Kidney capillary endothelial cell (primary cell): ENCODE measurements at regions not wholly inside any gene's neighbourhood (a gene's known extent, or its start where the extent isn't known, plus 50 kb on each side); places are given as distances from the start of the nearest gene placed in this dataset.

ENCODE experiments used
- DNase-seq: peaks from one replicate; pipeline ENCODE4 v3.0.0-alpha.2; 2018; ENCODE audit warnings: low spot score

GRCh38 chr6:148214667-148215066, 128.0 kb upstream of the SASH1 start:
- no peak for DNase-seq

GRCh38 chr6:148217051-148217450, 125.6 kb upstream of the SASH1 start:
- no peak for DNase-seq

DNA sequence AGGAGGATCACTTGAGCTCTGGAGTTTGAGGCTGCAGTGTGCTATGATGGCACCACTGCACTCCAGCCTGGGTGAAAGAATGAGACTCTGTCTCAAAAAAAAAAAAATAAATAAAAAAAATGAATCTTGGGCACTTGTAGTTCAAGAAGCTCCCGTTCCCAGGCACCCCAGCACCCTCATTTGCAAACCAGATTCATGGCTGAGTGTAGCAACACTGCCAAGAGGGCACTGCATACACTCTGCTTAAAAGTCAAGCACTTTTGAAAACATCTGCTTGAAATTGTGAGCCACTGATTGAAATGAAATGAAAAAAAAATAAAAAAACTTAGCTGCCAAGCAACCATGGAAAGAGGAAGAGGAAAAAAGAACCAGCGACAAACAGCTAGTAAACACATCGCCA, 124.7 kb upstream of the SASH1 start:
- DNase-seq = no peak

GRCh38 chr6:148218542-148219258, 123.9 kb upstream of the SASH1 start:
- DNase-seq = no peak

DNA sequence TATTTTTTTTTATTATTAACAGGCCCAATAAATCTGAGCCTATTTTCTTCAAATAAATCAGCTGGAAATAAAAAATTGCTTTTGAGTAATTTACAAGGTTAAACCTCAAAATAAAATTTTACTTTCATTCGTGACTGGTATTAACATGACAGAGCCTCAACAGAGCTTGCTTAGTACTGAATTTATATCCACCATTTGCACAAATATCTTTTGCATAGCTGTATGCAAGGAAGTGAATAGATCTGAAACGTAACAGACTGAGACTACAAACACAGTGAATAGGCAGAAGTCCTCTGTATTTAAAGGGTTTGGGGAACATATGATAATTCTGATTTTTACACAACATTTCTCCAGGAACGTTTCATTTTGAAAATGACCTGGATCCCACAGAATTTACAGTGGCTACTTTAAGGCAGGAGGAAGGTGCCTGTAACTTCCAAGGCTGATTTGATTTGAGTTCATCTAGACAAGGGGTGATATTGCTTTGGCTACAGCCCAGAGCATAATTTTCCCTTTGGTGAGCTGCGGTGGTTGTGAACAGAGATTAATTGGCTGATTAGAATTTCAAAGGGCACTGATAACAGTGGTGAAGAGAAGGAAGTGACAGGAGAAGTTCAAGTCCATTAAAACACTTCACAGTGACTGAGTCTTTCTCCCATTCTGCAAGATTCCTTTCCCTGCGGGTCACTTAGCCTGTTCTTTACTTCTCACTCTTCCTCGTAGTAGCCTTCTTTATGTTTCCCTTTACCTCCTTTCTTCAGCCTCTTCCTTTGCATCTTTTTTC, 121.2 kb upstream of the SASH1 start:
- DNase-seq = no peak

GRCh38 chr6:148222376-148222775, 120.3 kb upstream of the SASH1 start:
- DNase-seq = no peak

DNA sequence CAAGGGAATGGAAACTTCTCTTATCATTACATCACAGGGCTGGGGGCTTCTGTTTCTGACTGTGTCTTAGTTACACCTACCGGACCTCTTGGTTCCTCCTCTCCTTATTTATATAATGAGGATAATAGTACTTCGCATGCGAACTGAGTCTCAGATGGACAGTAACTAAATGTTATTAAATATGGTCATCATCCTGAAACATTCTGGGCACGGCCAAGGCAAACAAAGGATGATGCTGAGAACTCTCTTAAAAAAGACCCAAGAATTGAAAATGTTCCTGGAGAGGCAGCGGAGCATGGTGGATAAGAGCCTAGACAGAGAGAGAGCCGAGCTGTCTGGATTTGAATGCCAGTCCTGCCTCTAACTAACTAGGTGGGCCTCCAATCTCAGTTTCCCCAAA, 119.8 kb upstream of the SASH1 start:
- DNase-seq = no peak

- peak; percentile 60 for DNase-seq
Measured at GRCh38 chr6:148223424-148223842, 119.2 kb upstream of the SASH1 start.

GRCh38 chr6:148225871-148226270, 116.8 kb upstream of the SASH1 start:
- DNase-seq = no peak

GRCh38 chr6:148226284-148226683, 116.4 kb upstream of the SASH1 start:
- no peak for DNase-seq

DNA sequence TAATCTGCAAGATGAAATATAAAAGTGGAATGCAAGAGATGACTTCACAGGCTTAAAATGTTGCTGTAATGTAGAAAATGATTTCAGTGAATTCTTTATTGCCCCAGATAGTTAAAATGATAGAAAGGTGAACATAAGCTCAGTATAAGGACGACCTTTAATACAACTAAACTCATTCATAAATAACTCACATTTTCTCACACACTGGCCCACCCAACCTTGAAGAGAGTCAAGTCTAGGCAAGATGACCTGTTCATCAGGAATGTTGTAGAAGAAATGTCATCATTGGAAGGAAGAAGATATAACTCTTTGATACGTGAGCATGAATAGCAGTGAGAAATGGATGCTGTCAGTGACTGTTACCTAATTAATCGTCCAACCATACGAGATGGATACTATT, 111.1 kb upstream of the SASH1 start:
- no peak for DNase-seq

DNA sequence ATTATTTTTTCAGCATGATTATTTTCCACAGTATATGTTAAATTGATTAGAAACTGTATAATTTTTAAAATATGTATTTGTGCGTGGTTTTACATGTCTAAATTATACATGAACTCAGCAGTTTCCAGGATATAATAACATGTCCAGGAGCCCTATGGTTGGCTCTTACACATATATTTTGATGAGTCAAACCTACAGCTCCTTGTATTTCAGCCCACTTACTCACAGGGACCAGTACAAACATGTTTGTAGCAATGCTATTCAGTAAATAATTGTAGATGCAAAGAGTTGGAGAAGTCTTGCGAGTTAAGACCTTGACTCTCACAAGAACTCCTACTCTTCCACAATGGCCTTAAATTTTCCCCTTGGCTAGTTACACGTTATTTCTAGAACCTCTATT, 107.2 kb upstream of the SASH1 start:
- peak; percentile 37 for DNase-seq

GRCh38 chr6:148238713-148239112, 103.9 kb upstream of the SASH1 start:
- no peak for DNase-seq

GRCh38 chr6:148239215-148239614, 103.4 kb upstream of the SASH1 start:
- no peak for DNase-seq

- DNase-seq = no peak
Measured at GRCh38 chr6:148239801-148240460, 102.7 kb upstream of the SASH1 start.

- DNase-seq = no peak
Measured at GRCh38 chr6:148240461-148240840, 102.2 kb upstream of the SASH1 start.

DNA sequence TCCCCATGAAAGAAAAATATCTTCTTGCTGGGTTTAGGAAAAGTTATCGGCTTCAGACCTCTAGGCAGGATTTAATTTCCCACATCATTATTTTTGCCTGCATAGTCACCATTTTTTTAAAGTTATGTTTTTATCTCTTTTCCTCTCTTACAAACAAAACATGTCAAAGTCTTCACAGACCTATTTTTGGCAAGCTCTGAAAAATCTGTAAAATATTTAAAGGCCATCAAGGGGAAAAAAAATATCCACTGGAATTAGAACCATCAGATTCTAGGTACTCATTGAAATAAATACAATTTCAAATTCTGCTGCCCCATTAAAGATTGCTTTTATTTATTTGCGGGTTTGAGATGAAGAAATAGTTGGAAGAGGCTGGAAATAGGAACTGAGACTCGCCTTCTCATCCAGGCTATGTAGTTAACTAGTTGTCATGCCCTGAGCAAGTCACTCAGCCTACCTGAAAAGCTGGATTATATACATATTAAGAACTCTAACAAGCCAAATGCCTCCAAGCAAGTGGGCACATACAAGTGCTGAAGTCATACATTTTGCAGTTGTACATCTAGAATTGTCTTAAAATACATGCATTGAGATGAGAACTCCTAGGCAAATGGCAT, 101.7 kb upstream of the SASH1 start:
- no peak for DNase-seq

DNA sequence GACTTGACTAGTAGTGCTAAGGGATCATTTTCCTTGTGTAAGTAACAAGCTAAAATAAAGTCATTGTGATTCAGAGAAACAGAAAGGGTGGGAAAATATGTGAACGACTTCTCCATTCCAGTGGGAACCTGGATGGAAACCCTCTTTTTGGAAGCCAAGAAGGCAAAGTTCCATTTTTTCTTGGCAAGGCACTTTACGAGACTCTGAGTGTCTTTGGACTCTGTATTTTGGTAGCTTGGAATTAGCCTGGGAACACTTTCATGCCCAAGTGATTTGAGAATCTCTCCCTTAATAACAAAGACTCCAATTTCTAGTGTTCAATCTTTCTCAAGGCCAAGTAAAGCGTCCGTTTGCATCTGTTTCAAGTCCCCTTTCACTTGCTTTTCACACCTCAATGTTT, 100.5 kb upstream of the SASH1 start:
- no peak for DNase-seq

DNA sequence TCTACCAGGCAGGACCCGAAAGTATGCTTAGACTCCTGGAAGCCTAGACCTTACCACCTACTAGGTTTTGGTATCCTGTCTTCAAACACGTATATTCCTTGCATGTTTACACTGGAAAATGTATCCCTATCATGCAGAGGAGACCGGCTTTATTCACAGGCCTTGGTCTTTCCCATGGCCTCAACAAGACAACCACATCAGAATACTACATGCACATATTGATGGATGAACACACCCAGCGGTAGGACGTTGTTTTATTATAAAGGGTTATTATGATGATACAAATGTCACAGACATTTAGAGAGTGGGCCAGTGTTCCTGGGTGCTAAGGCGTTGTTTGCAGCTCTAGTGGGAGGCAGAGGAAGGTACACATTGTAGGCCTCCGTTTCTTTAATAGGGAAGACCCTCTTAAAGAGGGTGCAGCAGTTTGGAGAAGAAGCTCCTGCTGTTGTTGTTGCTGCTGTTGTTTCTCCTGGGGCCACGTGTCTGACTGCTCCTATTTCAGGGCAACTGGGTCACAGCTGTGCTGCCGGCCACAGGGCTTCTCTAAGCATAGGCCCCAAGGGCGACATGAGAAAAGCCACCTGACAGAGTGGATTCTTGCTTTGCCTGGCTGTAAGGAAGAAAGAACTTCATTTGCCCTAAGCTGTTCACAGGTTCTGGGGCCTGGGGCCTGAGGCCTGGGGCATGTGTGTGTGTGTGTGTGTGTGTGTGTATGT, 98.3 kb upstream of the SASH1 start:
- no peak for DNase-seq

- no peak for DNase-seq
Measured at GRCh38 chr6:148247386-148248063, 95.1 kb upstream of the SASH1 start.

DNA sequence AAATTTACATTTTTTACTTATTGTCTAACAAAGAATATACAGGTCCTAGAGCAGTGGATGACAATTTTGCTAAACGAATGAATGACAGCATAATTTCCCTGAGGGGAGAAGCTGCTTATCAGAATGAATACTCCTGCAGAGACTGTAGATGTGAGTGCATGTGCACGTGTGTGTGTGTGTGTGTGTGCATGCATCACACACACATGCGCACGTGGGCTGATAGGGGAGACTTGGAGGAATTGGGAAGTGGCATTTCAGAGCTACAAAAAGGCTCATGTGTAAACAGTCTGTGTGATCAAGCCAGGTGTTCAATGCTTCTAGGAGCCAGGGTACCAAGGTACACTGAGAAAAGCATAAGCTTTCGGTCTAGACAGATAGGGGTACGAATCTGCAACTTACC, 93.5 kb upstream of the SASH1 start:
- DNase-seq = no peak
